Trophoblast cell (in vitro differentiated cells and primary cell): ENCODE measurements at regions not wholly inside any gene's neighbourhood (a gene's known extent, or its start where the extent isn't known, plus 50 kb on each side); places are given as distances from the start of the nearest gene placed in this dataset.

Source experiments
- DNase-seq, 2 donors: peaks; one replicate each; pipeline ENCODE4 v3.0.0-alpha.2; 2016
- H2AFZ ChIP-seq: 2 replicates; pipeline ENCODE4 v1.6.1; 2013; ENCODE audit warnings: low read length, moderate library complexity, mild to moderate bottlenecking; ENCODE audit not compliant: insufficient read depth, poor library complexity
- H2AK5ac ChIP-seq: 2 replicates; pipeline ENCODE4 v1.6.1; 2013; ENCODE audit warnings: mild to moderate bottlenecking, low read length
- H2BK120ac ChIP-seq: 2 replicates; pipeline ENCODE4 v1.6.1; 2013; ENCODE audit warnings: low read length, mild to moderate bottlenecking, moderate library complexity; ENCODE audit not compliant: insufficient read depth, poor library complexity
- H2BK12ac ChIP-seq: 2 replicates; pipeline ENCODE4 v1.6.1; 2013; ENCODE audit warnings: mild to moderate bottlenecking, low read length, moderate library complexity
- H2BK5ac ChIP-seq: 2 replicates; pipeline ENCODE4 v1.6.1; 2013; ENCODE audit warnings: low read length, low read depth, moderate library complexity, mild to moderate bottlenecking; ENCODE audit not compliant: poor library complexity
- H3K14ac ChIP-seq: 2 replicates; pipeline ENCODE4 v1.6.1; 2013; ENCODE audit warnings: mild to moderate bottlenecking, low read length
- H3K18ac ChIP-seq: 2 replicates; pipeline ENCODE4 v1.6.1; 2013; ENCODE audit warnings: mild to moderate bottlenecking, low read length
- H3K23ac ChIP-seq: 2 replicates; pipeline ENCODE4 v1.6.1; 2013; ENCODE audit warnings: low read length
- H3K27ac ChIP-seq: 2 replicates; pipeline ENCODE4 v1.5.1; 2013; ENCODE audit warnings: low read depth, mild to moderate bottlenecking, inconsistent platforms, low read length, moderate library complexity
- H3K27me3 ChIP-seq: 2 replicates; pipeline ENCODE4 v1.6.1; 2013; ENCODE audit warnings: inconsistent platforms, mild to moderate bottlenecking, low read length, moderate library complexity; ENCODE audit not compliant: insufficient read depth
- H3K36me3 ChIP-seq, 2 experiments: 1 replicate in 1 of 2; 2 replicates in 1 of 2; pipeline ENCODE4 v1.6.1; 2013; ENCODE audit warnings: low read length in 2 of 2, mild to moderate bottlenecking in 2 of 2, moderate library complexity in 1 of 2; ENCODE audit not compliant: insufficient read depth in 2 of 2, control insufficient read depth in 1 of 2
- H3K4ac ChIP-seq: 2 replicates; pipeline ENCODE4 v1.6.1; 2013; ENCODE audit warnings: low read depth, mild to moderate bottlenecking, low read length, moderate library complexity
- H3K4me1 ChIP-seq, 2 experiments: 1 replicate in 1 of 2; 2 replicates in 1 of 2; pipeline ENCODE4 v1.6.1; 2013; ENCODE audit warnings: low read length in 2 of 2, mild to moderate bottlenecking in 2 of 2, moderate library complexity in 1 of 2; ENCODE audit not compliant: insufficient read depth in 2 of 2, control insufficient read depth in 1 of 2
- H3K4me2 ChIP-seq: 2 replicates; pipeline ENCODE4 v1.6.1; 2013; ENCODE audit warnings: inconsistent platforms, mild to moderate bottlenecking, low read length, moderate library complexity
- H3K4me3 ChIP-seq: 2 replicates; pipeline ENCODE4 v1.5.1; 2013; ENCODE audit warnings: mild to moderate bottlenecking, low read depth, low read length, inconsistent platforms
- H3K79me1 ChIP-seq: one replicate; pipeline ENCODE4 v1.6.1; 2013; ENCODE audit warnings: low read length
- H3K79me2 ChIP-seq: 2 replicates; pipeline ENCODE4 v1.6.1; 2013; ENCODE audit warnings: low read length, mild to moderate bottlenecking; ENCODE audit not compliant: control insufficient read depth, insufficient read depth, poor library complexity
- H3K9ac ChIP-seq: 2 replicates; pipeline ENCODE4 v1.6.1; 2013; ENCODE audit warnings: mild to moderate bottlenecking, low read length
- H3K9me3 ChIP-seq: 2 replicates; pipeline ENCODE4 v1.6.1; 2013; ENCODE audit warnings: low read depth, mild to moderate bottlenecking, control low read depth, inconsistent platforms, low read length; ENCODE audit not compliant: insufficient read depth
- H4K12ac ChIP-seq: 2 replicates; pipeline ENCODE4 v1.6.1; 2013; ENCODE audit warnings: low read depth, mild to moderate bottlenecking, low read length, moderate library complexity
- H4K8ac ChIP-seq: 2 replicates; pipeline ENCODE4 v1.6.1; 2013; ENCODE audit warnings: low read depth, mild to moderate bottlenecking, low read length, moderate library complexity
- H4K91ac ChIP-seq: one replicate; pipeline ENCODE4 v1.6.1; 2013; ENCODE audit warnings: low read depth, mild to moderate bottlenecking, low read length, moderate library complexity
- WGBS: extraction: QIAGEN DNeasy Blood & Tissue Kit; methylation state at CpG from one replicate; pipeline ENCODE4 v1.1.7; 2013; ENCODE audit warnings: missing lambda C conversion rate; ENCODE audit not compliant: insufficient read length, insufficient coverage; ENCODE audit errors: extremely low coverage; 5-methylcytosine and 5-hydroxymethylcytosine counted together

DNA sequence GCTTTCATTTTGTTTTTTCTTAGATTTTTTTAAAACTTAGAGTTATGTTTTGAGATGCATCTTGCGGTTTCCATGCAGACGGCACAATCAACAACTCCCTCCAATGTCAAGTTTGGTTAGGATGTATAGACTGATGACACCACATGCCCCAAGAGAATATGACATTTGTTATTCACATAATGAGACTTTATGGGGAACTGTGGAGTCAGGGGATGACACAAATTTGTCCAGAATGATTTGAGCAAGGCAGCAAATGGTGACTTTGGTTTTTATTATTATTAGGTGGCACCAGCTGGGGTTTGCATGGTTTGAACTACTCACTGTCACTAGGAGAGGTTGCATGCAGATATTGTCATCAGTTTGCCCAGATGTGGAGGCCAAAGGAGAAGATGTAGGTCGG is 461.8 kb upstream of the PRKX start:
- no peak overlapping the region for H2AK5ac ChIP-seq
- H3K4me1 ChIP-seq, result no peaks in the 10 kb centered on the region
- no peak overlapping the region for H2BK120ac ChIP-seq
- no peaks in the 10 kb centered on the region for H3K79me1 ChIP-seq
- no peak for DNase-seq
- no peak overlapping the region for H3K23ac ChIP-seq
- H2BK12ac ChIP-seq, result no peak overlapping the region
- H3K27me3 ChIP-seq, result no peaks in the 10 kb centered on the region
- no peak overlapping the region for H3K4me2 ChIP-seq
- no peak overlapping the region for H3K18ac ChIP-seq
- no peak overlapping the region for H4K91ac ChIP-seq
- no peak overlapping the region for H3K4ac ChIP-seq
- H3K4me3 ChIP-seq, result no peak overlapping the region
- H3K9me3 ChIP-seq, result no peaks in the 10 kb centered on the region
- no peaks in the 10 kb centered on the region for H3K36me3 ChIP-seq
- no peak overlapping the region for H4K8ac ChIP-seq
- H3K14ac ChIP-seq, result no peak overlapping the region
- no peak overlapping the region for H3K27ac ChIP-seq
- WGBS, result no CpG with 5 or more reads among the region's 3 CpGs
- no peak overlapping the region for H3K9ac ChIP-seq
- no peak overlapping the region for H2BK5ac ChIP-seq
- H3K79me2 ChIP-seq, result no peaks in the 10 kb centered on the region
- no peak overlapping the region for H4K12ac ChIP-seq
- H2AFZ ChIP-seq, result no peak overlapping the region

- H3K9ac ChIP-seq, result no peak overlapping the region
- H3K27me3 ChIP-seq, result no peaks in the 10 kb centered on the region
- no peak overlapping the region for H4K91ac ChIP-seq
- H3K4me2 ChIP-seq, result no peak overlapping the region
- no peak overlapping the region for H3K18ac ChIP-seq
- no peak overlapping the region for H3K14ac ChIP-seq
- DNase-seq, result no peak
- no peak overlapping the region for H2BK5ac ChIP-seq
- H4K12ac ChIP-seq, result no peak overlapping the region
- H3K4me1 ChIP-seq, result no peaks in the 10 kb centered on the region
- H2AK5ac ChIP-seq, result no peak overlapping the region
- H3K9me3 ChIP-seq, result no peaks in the 10 kb centered on the region
- no peaks in the 10 kb centered on the region for H3K79me2 ChIP-seq
- H2BK12ac ChIP-seq, result no peak overlapping the region
- H2BK120ac ChIP-seq, result no peak overlapping the region
- no CpG with 5 or more reads among the region's 2 CpGs for WGBS
- no peaks in the 10 kb centered on the region for H3K36me3 ChIP-seq
- no peak overlapping the region for H3K4ac ChIP-seq
- H3K4me3 ChIP-seq, result no peak overlapping the region
- no peak overlapping the region for H2AFZ ChIP-seq
- no peak overlapping the region for H3K23ac ChIP-seq
- no peaks in the 10 kb centered on the region for H3K79me1 ChIP-seq
- no peak overlapping the region for H4K8ac ChIP-seq
- no peak overlapping the region for H3K27ac ChIP-seq
Observed at GRCh38 chrX:4173743-4174142, 460.3 kb upstream of the PRKX start.

DNA sequence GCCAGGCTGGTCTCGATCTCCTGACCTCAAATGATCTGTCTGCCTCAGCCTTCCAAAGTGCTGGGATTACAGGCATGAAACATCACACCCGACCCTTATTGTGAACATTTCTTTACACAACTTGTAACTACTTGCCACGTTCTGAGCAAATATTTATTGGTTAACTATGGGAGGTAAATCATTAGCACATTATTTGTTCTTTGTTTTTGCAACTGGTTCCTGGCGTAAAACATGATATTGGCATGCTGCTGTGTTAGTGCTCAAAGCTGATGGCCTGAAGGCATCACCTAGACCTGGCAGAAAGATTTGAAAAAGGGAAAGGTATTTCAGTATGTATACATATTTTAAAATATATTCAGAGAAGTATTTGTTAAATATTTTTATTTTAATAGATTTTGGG is 438.3 kb upstream of the PRKX start:
- no peak overlapping the region for H3K14ac ChIP-seq
- no peak overlapping the region for H2BK5ac ChIP-seq
- H3K79me2 ChIP-seq, result no peaks in the 10 kb centered on the region
- no peak overlapping the region for H3K23ac ChIP-seq
- no peak overlapping the region for H4K8ac ChIP-seq
- no peak overlapping the region for H3K18ac ChIP-seq
- no peak overlapping the region for H4K12ac ChIP-seq
- no peaks in the 10 kb centered on the region for H3K79me1 ChIP-seq
- no peak overlapping the region for H2BK120ac ChIP-seq
- no peaks in the 10 kb centered on the region for H3K36me3 ChIP-seq
- no peak overlapping the region for H3K4ac ChIP-seq
- WGBS, result no CpG with 5 or more reads among the region's 4 CpGs
- H3K4me2 ChIP-seq, result no peak overlapping the region
- H2BK12ac ChIP-seq, result no peak overlapping the region
- H3K9me3 ChIP-seq, result no peaks in the 10 kb centered on the region
- H2AFZ ChIP-seq, result no peak overlapping the region
- H4K91ac ChIP-seq, result no peak overlapping the region
- no peak overlapping the region for H3K9ac ChIP-seq
- H3K4me1 ChIP-seq, result no peaks in the 10 kb centered on the region
- H3K4me3 ChIP-seq, result no peak overlapping the region
- no peak overlapping the region for H2AK5ac ChIP-seq
- no peak overlapping the region for H3K27ac ChIP-seq
- DNase-seq, result no peak
- no peaks in the 10 kb centered on the region for H3K27me3 ChIP-seq

DNA sequence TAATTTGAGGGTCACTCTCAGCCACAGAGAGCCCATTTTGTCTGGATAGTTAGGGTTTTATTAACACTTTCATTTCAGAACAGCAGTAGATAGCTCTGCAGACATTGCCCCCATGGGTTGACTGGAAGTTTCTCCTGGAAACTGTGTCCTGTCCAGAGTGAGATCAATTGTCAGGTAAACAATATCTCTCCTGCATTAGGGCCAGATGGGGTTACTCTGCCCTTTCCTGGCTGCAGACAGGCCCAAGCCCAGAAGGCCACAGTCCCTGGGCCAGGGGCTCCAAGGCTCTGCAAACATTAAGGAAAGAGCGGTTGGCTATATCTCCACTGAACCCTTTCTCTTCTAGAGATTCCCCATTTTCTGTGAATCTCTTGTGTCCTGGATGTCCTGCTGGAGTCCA is 436.8 kb upstream of the PRKX start:
- Histone ChIP-seq H3K4me1 (no peaks in the 10 kb centered on the region), H3K9ac (no peak overlapping the region), H3K23ac (no peak overlapping the region), H3K4ac (no peak overlapping the region), H3K79me1 (no peaks in the 10 kb centered on the region), H2BK120ac (no peak overlapping the region), H2AFZ (no peak overlapping the region), H2BK12ac (no peak overlapping the region), H3K4me3 (no peak overlapping the region), H4K8ac (no peak overlapping the region), H4K91ac (no peak overlapping the region), H4K12ac (no peak overlapping the region), H3K18ac (no peak overlapping the region), H3K27ac (no peak overlapping the region), H2BK5ac (no peak overlapping the region), H3K14ac (no peak overlapping the region), H2AK5ac (no peak overlapping the region), H3K36me3 (no peaks in the 10 kb centered on the region), H3K4me2 (no peak overlapping the region), H3K79me2 (no peaks in the 10 kb centered on the region), H3K9me3 (no peaks in the 10 kb centered on the region), H3K27me3 (no peaks in the 10 kb centered on the region)
- WGBS, result no CpG with 5 or more reads among the region's 1 CpG
- DNase-seq, result no peak
